Activated CD8-positive, alpha-beta T cell treated with anti-CD3 and anti-CD28 coated beads for 36 hours (primary cell): ENCODE measurements at regions not wholly inside any gene's neighbourhood (a gene's known extent, or its start where the extent isn't known, plus 50 kb on each side); places are given as distances from the start of the nearest gene placed in this dataset.

Experiments
- ATAC-seq: fragments of 200-7000 bp; cut with Tn5 transposase; one replicate; pipeline ENCODE4 v1.10.0; 2021; ENCODE audit warnings: mild to moderate bottlenecking, moderate library complexity
- CTCF ChIA-PET: fragments of 350-600 bp; sonication (Branson Sonifier 250); formaldehyde crosslinking; loops from one replicate; lab custom pipeline; 2021; ENCODE audit warnings: antibody characterized with exemption; lab: Charles Lee
- POLR2A ChIA-PET: fragments of 350-600 bp; sonication (Branson Sonifier 250); formaldehyde crosslinking; loops from one replicate; lab custom pipeline; 2021; ENCODE audit warnings: antibody characterized with exemption; lab: Charles Lee
- DNase-seq: peaks from one replicate; pipeline ENCODE4 v3.0.0-alpha.2; 2020
- H3K27ac Mint-ChIP-seq: one replicate; pipeline ENCODE4 v1.8.0; 2021; ENCODE audit warnings: mild to moderate bottlenecking, mixed read lengths
- H3K27me3 Mint-ChIP-seq: one replicate; pipeline ENCODE4 v1.8.0; 2021; ENCODE audit warnings: mixed read lengths
- H3K36me3 Mint-ChIP-seq: one replicate; pipeline ENCODE4 v1.8.0; 2021; ENCODE audit warnings: low read depth, mixed read lengths
- H3K4me1 Mint-ChIP-seq: one replicate; pipeline ENCODE4 v1.8.0; 2021; ENCODE audit warnings: low read depth, mixed read lengths
- H3K4me3 Mint-ChIP-seq: one replicate; pipeline ENCODE4 v1.8.0; 2021; ENCODE audit warnings: mild to moderate bottlenecking, moderate library complexity, mixed read lengths
- H3K9me3 Mint-ChIP-seq: one replicate; pipeline ENCODE4 v1.8.0; 2021; ENCODE audit warnings: mixed read lengths
- intact Hi-C: fragments of 100-400 bp; cut with micrococcal nuclease; formaldehyde crosslinking; loops from one replicate; pipeline ENCODE4 v1.10.0; 2022
- TF ChIP-seq, protein P1 (sequence below): fragments of 200-600 bp; IDR thresholded peaks from one replicate; pipeline ENCODE4 v1.8.0; 2022; ENCODE audit warnings: antibody characterized with exemption, mild to moderate bottlenecking

- CTCF ChIA-PET, result no interaction called here
- POLR2A ChIA-PET, result no interaction called here
- intact Hi-C loops, result no loop called here
- no peaks in the 10 kb centered on the region for H3K9me3 Mint-ChIP-seq
- H3K27ac Mint-ChIP-seq, result no peak overlapping the region
- ATAC-seq (no peak), DNase-seq (no peak)
- no peak overlapping the region for H3K4me3 Mint-ChIP-seq
- H3K36me3 Mint-ChIP-seq, result no peaks in the 10 kb centered on the region
- TF ChIP-seq, protein P1, sequence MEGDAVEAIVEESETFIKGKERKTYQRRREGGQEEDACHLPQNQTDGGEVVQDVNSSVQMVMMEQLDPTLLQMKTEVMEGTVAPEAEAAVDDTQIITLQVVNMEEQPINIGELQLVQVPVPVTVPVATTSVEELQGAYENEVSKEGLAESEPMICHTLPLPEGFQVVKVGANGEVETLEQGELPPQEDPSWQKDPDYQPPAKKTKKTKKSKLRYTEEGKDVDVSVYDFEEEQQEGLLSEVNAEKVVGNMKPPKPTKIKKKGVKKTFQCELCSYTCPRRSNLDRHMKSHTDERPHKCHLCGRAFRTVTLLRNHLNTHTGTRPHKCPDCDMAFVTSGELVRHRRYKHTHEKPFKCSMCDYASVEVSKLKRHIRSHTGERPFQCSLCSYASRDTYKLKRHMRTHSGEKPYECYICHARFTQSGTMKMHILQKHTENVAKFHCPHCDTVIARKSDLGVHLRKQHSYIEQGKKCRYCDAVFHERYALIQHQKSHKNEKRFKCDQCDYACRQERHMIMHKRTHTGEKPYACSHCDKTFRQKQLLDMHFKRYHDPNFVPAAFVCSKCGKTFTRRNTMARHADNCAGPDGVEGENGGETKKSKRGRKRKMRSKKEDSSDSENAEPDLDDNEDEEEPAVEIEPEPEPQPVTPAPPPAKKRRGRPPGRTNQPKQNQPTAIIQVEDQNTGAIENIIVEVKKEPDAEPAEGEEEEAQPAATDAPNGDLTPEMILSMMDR, result no peak
- no peaks in the 10 kb centered on the region for H3K4me1 Mint-ChIP-seq
- no peaks in the 10 kb centered on the region for H3K27me3 Mint-ChIP-seq
Observed at GRCh38 chr7:114317450-114318098, 97.0 kb upstream of the FOXP2 start.

DNA sequence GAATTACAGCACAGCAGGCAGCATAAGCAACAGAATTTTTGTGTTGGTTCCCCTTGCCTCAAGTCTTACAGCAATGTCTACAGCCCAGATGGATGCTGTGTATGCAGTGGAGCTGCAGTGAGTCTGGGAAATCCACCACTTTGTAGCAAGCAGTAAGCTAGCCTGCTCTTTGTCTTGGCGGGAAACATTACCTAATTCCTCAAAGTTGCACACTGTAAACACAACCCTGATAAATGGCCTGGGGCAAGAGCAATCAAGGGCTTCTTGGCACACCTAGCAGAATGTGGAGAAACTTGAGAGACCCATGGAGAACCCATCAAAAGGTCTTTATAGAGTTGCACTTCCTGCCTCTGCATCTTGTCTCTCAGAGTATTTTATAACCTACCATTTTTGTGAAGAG, 102.0 kb upstream of the FOXP2 start:
- ChIA-PET POLR2A (no interaction called here), CTCF (no interaction called here)
- no peaks in the 10 kb centered on the region for H3K4me1 Mint-ChIP-seq

GRCh38 chr7:114310345-114311110, 104.1 kb upstream of the FOXP2 start:
- Mint-ChIP-seq H3K4me3 (no peak overlapping the region), H3K27ac (no peak overlapping the region), H3K4me1 (no peaks in the 10 kb centered on the region), H3K27me3 (no peaks in the 10 kb centered on the region), H3K36me3 (no peaks in the 10 kb centered on the region), H3K9me3 (no peaks in the 10 kb centered on the region)
- intact Hi-C loops, result no loop called here
- ChIA-PET POLR2A (interaction anchor here (0.6 kb wide), 1 partner anchor 11 kb away, joined by 3 read pairs; no protein-coding TSS in a partner anchor), CTCF (no interaction called here)
- no peak for ATAC-seq
- TF ChIP-seq, protein P1, result no peak
- no peak for DNase-seq

More for the DNA sequence above, 102.0 kb upstream of the FOXP2 start:
- Mint-ChIP-seq H3K27ac (no peak overlapping the region), H3K27me3 (no peaks in the 10 kb centered on the region), H3K36me3 (no peaks in the 10 kb centered on the region), H3K9me3 (no peaks in the 10 kb centered on the region), H3K4me3 (no peak overlapping the region)
- TF ChIP-seq, protein P1, result no peak
- intact Hi-C loops, result no loop called here
- DNase-seq (no peak), ATAC-seq (no peak)

DNA sequence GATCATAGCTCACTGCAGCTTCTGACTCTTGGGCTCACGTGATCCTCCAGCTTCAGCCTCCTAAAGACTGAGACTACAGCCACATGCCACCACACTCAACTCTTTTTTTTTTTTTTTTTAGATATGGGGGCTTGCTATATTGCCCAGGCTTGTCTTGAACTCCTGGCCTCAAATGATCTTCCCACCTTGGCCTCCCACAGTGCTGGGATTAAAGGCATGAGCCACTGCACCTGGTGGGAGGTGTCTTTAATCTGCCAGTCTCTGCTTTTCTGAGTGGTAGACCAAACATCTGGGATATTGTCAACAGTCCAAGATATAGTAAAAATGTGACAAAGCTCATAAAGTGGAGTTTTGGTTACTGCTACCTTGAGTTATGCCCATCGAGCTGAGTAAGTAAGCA, 104.9 kb upstream of the FOXP2 start:
- no peaks in the 10 kb centered on the region for H3K36me3 Mint-ChIP-seq
- ChIA-PET CTCF (no interaction called here), POLR2A (interaction anchor here (0.6 kb wide), 1 partner anchor 12 kb away, joined by 3 read pairs; no protein-coding TSS in a partner anchor)
- TF ChIP-seq, protein P1, result no peak
- DNase-seq, result no peak
- ATAC-seq, result no peak
- no peaks in the 10 kb centered on the region for H3K4me1 Mint-ChIP-seq
- no peak overlapping the region for H3K4me3 Mint-ChIP-seq
- no peaks in the 10 kb centered on the region for H3K27me3 Mint-ChIP-seq
- H3K9me3 Mint-ChIP-seq, result no peaks in the 10 kb centered on the region
- intact Hi-C loops, result no loop called here
- no peak overlapping the region for H3K27ac Mint-ChIP-seq

GRCh38 chr7:114303301-114303700, 111.3 kb upstream of the FOXP2 start:
- ChIA-PET POLR2A (no interaction called here), CTCF (no interaction called here)
- no peaks in the 10 kb centered on the region for H3K4me1 Mint-ChIP-seq
- intact Hi-C loops, result no loop called here
- TF ChIP-seq, protein P1, result no peak
- DNase-seq (no peak), ATAC-seq (no peak)
- H3K9me3 Mint-ChIP-seq, result no peaks in the 10 kb centered on the region
- no peaks in the 10 kb centered on the region for H3K27me3 Mint-ChIP-seq
- H3K27ac Mint-ChIP-seq, result no peak overlapping the region
- no peaks in the 10 kb centered on the region for H3K36me3 Mint-ChIP-seq
- H3K4me3 Mint-ChIP-seq, result no peak overlapping the region
